ENCODE measurements at regions not wholly inside any gene's neighbourhood (a gene's known extent, or its start where the extent isn't known, plus 50 kb on each side); places are given as distances from the start of the nearest gene placed in this dataset.
"Not testable (repeated sequence)": the region's sequence is repeated elsewhere in the genome, so short reads cannot be mapped to it uniquely, and the experiment has no call there.

- 59% methylated on average over 6 of the region's 6 CpGs for WGBS
- Histone ChIP-seq H3K4me3 (ENCODE audit: low read length) (no peak overlapping the region), H3K27ac (ENCODE audit: low read length) (no peak overlapping the region), H3K27me3 (ENCODE audit: control insufficient read depth, insufficient read depth) (no peaks in the 10 kb centered on the region), H3K9me3 (ENCODE audit: control insufficient read depth, low read length) (no peaks in the 10 kb centered on the region), H3K4me1 (ENCODE audit: control insufficient read depth, insufficient read depth, low read length) (no peaks in the 10 kb centered on the region)
- no peak for DNase-seq
- no peak for ATAC-seq
- intact Hi-C loops (cut with DNase I), result no loop called here
Observed at GRCh38 chr17:69677130-69677529, 262.6 kb downstream of the MAP2K6 start.

- no peak overlapping the region for H3K27ac ChIP-seq (ENCODE audit: low read length)
- no peak overlapping the region for H3K4me3 ChIP-seq (ENCODE audit: low read length)
- H3K4me1 ChIP-seq (ENCODE audit: control insufficient read depth, insufficient read depth, low read length), result no peaks in the 10 kb centered on the region
- ATAC-seq (no peak), DNase-seq (no peak)
- H3K9me3 ChIP-seq (ENCODE audit: control insufficient read depth, low read length), result no peaks in the 10 kb centered on the region
- 73% methylated on average over 2 of the region's 2 CpGs for WGBS
- intact Hi-C loops (cut with DNase I), result no loop called here
- H3K27me3 ChIP-seq (ENCODE audit: control insufficient read depth, insufficient read depth), result no peaks in the 10 kb centered on the region
Observed at GRCh38 chr17:69678206-69678605, 263.7 kb downstream of the MAP2K6 start.

GRCh38 chr17:69679829-69680228 is 265.3 kb downstream of the MAP2K6 start:
- DNase-seq, result no peak
- Histone ChIP-seq H3K27ac (ENCODE audit: low read length) (no peak overlapping the region), H3K4me3 (ENCODE audit: low read length) (no peak overlapping the region), H3K4me1 (ENCODE audit: control insufficient read depth, insufficient read depth, low read length) (no peaks in the 10 kb centered on the region), H3K27me3 (ENCODE audit: control insufficient read depth, insufficient read depth) (no peaks in the 10 kb centered on the region), H3K9me3 (ENCODE audit: control insufficient read depth, low read length) (no peaks in the 10 kb centered on the region)
- ATAC-seq, result no peak
- intact Hi-C loops (cut with DNase I), result no loop called here
- 86% methylated on average over 5 of the region's 5 CpGs for WGBS

DNA sequence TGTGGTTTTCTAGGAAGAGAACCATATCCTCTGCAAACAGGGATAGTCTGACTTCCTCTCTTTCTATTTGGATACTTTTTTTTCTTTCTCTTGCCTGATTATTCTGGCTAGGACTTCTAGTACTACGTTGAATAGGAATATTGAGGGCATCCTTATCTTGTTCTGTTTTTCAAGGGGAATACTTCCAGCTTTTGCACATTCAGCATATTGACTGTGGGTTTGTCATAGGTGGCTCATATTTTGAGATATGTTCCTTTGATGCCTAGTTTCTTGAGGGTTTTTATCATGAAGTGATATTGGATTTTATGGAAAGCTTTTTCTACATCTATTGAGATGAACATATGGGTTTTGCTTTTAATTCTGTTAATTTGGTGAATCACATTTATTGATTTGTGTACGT is 269.8 kb downstream of the MAP2K6 start:
- no peaks in the 10 kb centered on the region for H3K27me3 ChIP-seq (ENCODE audit: control insufficient read depth, insufficient read depth)
- no peak overlapping the region for H3K4me3 ChIP-seq (ENCODE audit: low read length)
- H3K9me3 ChIP-seq (ENCODE audit: control insufficient read depth, low read length), result no peaks in the 10 kb centered on the region
- DNase-seq (no peak), ATAC-seq (no peak)
- no peak overlapping the region for H3K27ac ChIP-seq (ENCODE audit: low read length)
- intact Hi-C loops (cut with DNase I), result no loop called here
- no peaks in the 10 kb centered on the region for H3K4me1 ChIP-seq (ENCODE audit: control insufficient read depth, insufficient read depth, low read length)
- 53% methylated on average over 2 of the region's 2 CpGs for WGBS

GRCh38 chr17:69685150-69685549 is 270.7 kb downstream of the MAP2K6 start:
- ATAC-seq; H3K4me3 ChIP-seq (ENCODE audit: low read length); DNase-seq; intact Hi-C loops (cut with DNase I); H3K27me3 ChIP-seq (ENCODE audit: control insufficient read depth, insufficient read depth); H3K27ac ChIP-seq (ENCODE audit: low read length); H3K4me1 ChIP-seq (ENCODE audit: control insufficient read depth, insufficient read depth, low read length); H3K9me3 ChIP-seq (ENCODE audit: control insufficient read depth, low read length): not testable (repeated sequence)

DNA sequence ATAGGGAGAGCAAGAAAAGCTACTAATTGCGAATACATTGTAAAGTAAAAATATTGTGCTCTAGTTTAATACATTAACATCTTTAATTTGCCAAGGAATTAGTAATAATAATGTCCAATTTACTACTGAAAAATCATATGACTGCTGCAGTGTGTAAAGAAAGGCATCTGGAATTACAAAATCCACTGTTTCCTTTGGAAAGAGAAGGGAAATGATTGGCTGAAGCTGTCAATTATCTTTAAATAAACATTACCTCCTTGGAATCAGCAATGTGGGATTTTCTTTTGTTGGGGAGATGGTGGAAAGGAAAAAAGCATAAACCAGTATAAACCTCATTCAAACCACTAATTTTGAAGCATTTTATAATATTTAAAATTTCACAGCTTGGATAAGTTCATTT is 276.0 kb downstream of the MAP2K6 start:
- H3K27me3 ChIP-seq (ENCODE audit: control insufficient read depth, insufficient read depth), result no peaks in the 10 kb centered on the region
- H3K9me3 ChIP-seq (ENCODE audit: control insufficient read depth, low read length), result no peaks in the 10 kb centered on the region
- no peaks in the 10 kb centered on the region for H3K4me1 ChIP-seq (ENCODE audit: control insufficient read depth, insufficient read depth, low read length)
- WGBS, result 85% methylated on average over 1 of the region's 1 CpG
- no peak for DNase-seq
- no peak overlapping the region for H3K4me3 ChIP-seq (ENCODE audit: low read length)
- no peak for ATAC-seq
- intact Hi-C loops (cut with DNase I), result no loop called here
- H3K27ac ChIP-seq (ENCODE audit: low read length), result no peak overlapping the region

DNA sequence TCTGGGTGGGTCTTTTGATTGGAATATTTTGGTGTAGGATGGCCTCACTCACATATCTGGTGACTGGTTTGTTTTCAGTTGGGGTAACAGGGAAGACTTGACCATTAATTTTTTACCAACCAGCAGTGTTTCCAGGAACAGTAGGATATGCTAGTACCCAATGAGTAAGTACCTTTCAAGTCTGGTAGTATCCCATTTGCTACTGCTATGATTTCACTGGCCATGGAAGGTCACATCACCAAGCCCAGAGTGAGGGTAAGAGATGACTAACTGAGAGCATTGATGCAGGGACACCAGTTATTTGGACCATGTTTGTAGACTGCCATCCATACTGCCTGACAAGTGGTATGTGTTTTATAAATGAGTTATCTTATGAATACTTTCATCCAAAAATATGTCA is 277.7 kb downstream of the MAP2K6 start:
- no peaks in the 10 kb centered on the region for H3K9me3 ChIP-seq (ENCODE audit: control insufficient read depth, low read length)
- intact Hi-C loops (cut with DNase I), result no loop called here
- H3K27me3 ChIP-seq (ENCODE audit: control insufficient read depth, insufficient read depth), result no peaks in the 10 kb centered on the region
- H3K4me3 ChIP-seq (ENCODE audit: low read length), result no peak overlapping the region
- no peaks in the 10 kb centered on the region for H3K4me1 ChIP-seq (ENCODE audit: control insufficient read depth, insufficient read depth, low read length)
- ATAC-seq (no peak), DNase-seq (no peak)
- no peak overlapping the region for H3K27ac ChIP-seq (ENCODE audit: low read length)

- no peak for ATAC-seq
- no peaks in the 10 kb centered on the region for H3K27me3 ChIP-seq (ENCODE audit: control insufficient read depth, insufficient read depth)
- 89% methylated on average over 7 of the region's 7 CpGs for WGBS
- H3K4me1 ChIP-seq (ENCODE audit: control insufficient read depth, insufficient read depth, low read length), result no peaks in the 10 kb centered on the region
- H3K4me3 ChIP-seq (ENCODE audit: low read length), result no peak overlapping the region
- no peak for DNase-seq
- H3K27ac ChIP-seq (ENCODE audit: low read length), result no peak overlapping the region
- no peaks in the 10 kb centered on the region for H3K9me3 ChIP-seq (ENCODE audit: control insufficient read depth, low read length)
- intact Hi-C loops (cut with DNase I), result no loop called here
Observed at GRCh38 chr17:69695646-69696045, 281.1 kb downstream of the MAP2K6 start.

- Histone ChIP-seq H3K27ac (ENCODE audit: low read length) (no peak overlapping the region), H3K4me1 (ENCODE audit: control insufficient read depth, insufficient read depth, low read length) (no peaks in the 10 kb centered on the region), H3K4me3 (ENCODE audit: low read length) (no peak overlapping the region), H3K9me3 (ENCODE audit: control insufficient read depth, low read length) (no peaks in the 10 kb centered on the region), H3K27me3 (ENCODE audit: control insufficient read depth, insufficient read depth) (no peaks in the 10 kb centered on the region)
- peak; percentile 20 to 31 for ATAC-seq
- intact Hi-C loops (cut with DNase I), result no loop called here
- 42% methylated on average over 1 of the region's 1 CpG for WGBS
- no peak for DNase-seq
Observed at GRCh38 chr17:69696650-69697049, 282.2 kb downstream of the MAP2K6 start.

DNA sequence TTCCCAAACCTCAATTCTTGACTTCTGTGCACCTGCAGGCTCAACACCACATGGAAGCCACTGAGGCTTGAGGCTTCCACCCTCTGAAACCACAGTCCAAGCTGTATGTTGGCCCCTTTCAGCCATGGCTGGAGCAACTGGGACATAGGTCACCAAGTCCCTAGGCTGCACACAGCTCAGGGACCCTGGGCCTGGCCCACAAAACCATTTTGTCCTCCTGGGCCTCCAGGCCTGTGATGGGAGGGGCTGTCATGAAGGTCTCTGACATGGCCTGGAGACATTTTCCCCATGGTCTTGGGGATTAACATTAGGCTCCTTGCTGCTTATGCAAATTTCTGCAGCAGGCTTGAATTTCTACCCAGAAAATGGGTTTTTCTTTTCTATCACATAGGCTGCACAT is 283.9 kb downstream of the MAP2K6 start:
- not testable (repeated sequence) for H3K27me3 ChIP-seq (ENCODE audit: control insufficient read depth, insufficient read depth); ATAC-seq; DNase-seq

DNA sequence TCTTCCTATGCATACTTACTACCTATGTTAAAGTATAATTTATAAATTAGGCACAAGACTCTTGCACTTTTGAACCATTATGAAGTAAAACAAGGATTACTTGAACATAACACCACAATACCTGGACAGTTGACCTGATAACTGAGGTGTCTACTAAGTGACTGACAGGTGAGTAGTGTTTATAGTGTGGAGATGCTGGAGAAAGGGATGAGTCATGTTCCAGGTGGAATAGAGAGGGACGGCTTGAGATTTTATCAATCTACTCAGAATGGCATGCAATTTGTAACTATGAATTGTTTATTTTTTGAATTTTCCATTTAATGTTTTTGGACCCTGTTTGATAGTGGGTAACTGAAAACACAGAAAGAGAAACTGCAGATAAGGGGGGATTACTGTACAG is 287.6 kb downstream of the MAP2K6 start:
- DNase-seq (no peak), ATAC-seq (no peak)
- 73% methylated on average over 1 of the region's 1 CpG for WGBS
- intact Hi-C loops (cut with DNase I), result no loop called here
- Histone ChIP-seq H3K4me1 (ENCODE audit: control insufficient read depth, insufficient read depth, low read length) (no peaks in the 10 kb centered on the region), H3K27ac (ENCODE audit: low read length) (no peak overlapping the region), H3K4me3 (ENCODE audit: low read length) (no peak overlapping the region), H3K27me3 (ENCODE audit: control insufficient read depth, insufficient read depth) (no peaks in the 10 kb centered on the region), H3K9me3 (ENCODE audit: control insufficient read depth, low read length) (no peaks in the 10 kb centered on the region)

More for the DNA sequence above, 283.9 kb downstream of the MAP2K6 start:
- intact Hi-C loops (cut with DNase I); H3K27ac ChIP-seq (ENCODE audit: low read length); H3K4me3 ChIP-seq (ENCODE audit: low read length); H3K4me1 ChIP-seq (ENCODE audit: control insufficient read depth, insufficient read depth, low read length); H3K9me3 ChIP-seq (ENCODE audit: control insufficient read depth, low read length): not testable (repeated sequence)

- ATAC-seq (no peak), DNase-seq (no peak)
- Histone ChIP-seq H3K4me1 (ENCODE audit: control insufficient read depth, insufficient read depth, low read length) (no peaks in the 10 kb centered on the region), H3K27me3 (ENCODE audit: control insufficient read depth, insufficient read depth) (no peaks in the 10 kb centered on the region), H3K9me3 (ENCODE audit: control insufficient read depth, low read length) (no peaks in the 10 kb centered on the region), H3K4me3 (ENCODE audit: low read length) (no peak overlapping the region), H3K27ac (ENCODE audit: low read length) (no peak overlapping the region)
- intact Hi-C loops (cut with DNase I), result no loop called here
- 65% methylated on average over 1 of the region's 1 CpG for WGBS
Observed at GRCh38 chr17:69703751-69704150, 289.3 kb downstream of the MAP2K6 start.
